ENCODE measurements at regions not wholly inside any gene's neighbourhood (a gene's known extent, or its start where the extent isn't known, plus 50 kb on each side); places are given as distances from the start of the nearest gene placed in this dataset.

DNA sequence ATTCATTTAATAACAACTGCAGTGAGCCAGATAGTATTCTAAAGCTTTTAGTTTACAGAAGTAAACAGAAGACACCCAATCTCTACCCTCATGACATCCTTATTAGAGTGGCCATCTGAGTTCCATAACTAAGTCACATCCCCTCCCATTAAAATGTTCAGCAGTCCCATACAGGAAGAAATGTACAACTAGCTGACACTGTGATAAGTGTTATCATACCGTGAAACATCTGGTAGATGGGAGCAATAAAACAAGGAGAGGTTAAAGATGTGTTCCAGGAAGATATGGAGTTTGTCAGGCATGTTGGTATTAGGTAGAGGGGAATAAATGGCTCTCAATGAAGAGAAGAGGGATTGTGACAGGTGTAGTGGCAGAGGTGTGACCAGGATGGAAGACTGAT is 60.5 kb upstream of the CAV2 start:
- Histone ChIP-seq H3K4me1 (ENCODE audit: control insufficient read depth in 5 of 5, insufficient read depth in 5 of 5, low read length in 5 of 5) (peaks cover 0 to 19% (median 13%) of the 10 kb centered on the region in 5 donors), H3K9ac (ENCODE audit: low read length in 5 of 5) (peak overlapping the region in 1 of 5 donors; percentile 10), H3K4me3 (ENCODE audit: low read depth in 1 of 5, low read length in 5 of 5) (no peak overlapping the region), H3K27me3 (ENCODE audit: control insufficient read depth in 5 of 5, insufficient read depth in 4 of 5, low read length in 5 of 5) (no peaks in the 10 kb centered on the region), H3K9me3 (ENCODE audit: control insufficient read depth in 5 of 5, low read length in 5 of 5) (no peaks in the 10 kb centered on the region), H3K36me3 (ENCODE audit: control insufficient read depth in 5 of 5, insufficient read depth in 5 of 5, low read length in 5 of 5) (no peaks in the 10 kb centered on the region), H3K27ac (ENCODE audit: low read depth, low read length) (peak overlapping the region; percentile 77)

DNA sequence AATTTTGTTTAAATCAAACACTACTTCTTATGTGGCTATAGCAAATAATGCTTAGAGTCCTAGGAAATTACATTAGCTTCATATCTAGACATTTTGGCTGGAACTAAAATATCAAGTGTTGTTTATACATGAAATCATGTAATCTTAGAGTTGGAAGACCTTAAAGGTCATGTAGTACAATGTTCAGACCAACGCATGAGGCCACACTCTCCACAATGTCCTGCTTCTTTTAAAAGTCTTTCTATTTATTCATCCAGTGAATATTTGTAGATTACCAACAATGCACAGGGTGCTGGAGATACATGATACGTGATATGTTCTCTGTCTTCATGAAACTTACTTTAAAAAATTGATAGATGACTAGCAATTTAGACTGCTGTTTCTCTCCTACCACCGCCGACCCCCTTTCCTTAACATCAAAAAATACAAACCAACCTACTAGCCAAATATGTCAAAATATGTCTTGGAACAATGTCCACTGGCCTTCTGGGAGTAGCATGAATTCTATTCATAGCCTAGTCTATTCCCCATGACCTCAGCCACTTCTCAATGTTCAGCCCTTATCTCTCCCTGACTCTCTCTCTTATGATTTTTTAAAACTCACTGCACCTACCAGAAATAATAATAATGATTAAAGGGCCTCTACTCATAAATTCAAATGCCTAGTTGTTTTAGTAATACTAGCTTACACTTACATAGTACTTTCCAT is 59.5 kb upstream of the CAV2 start:
- Histone ChIP-seq H3K27me3 (ENCODE audit: control insufficient read depth in 5 of 5, insufficient read depth in 4 of 5, low read length in 5 of 5) (no peaks in the 10 kb centered on the region), H3K4me1 (ENCODE audit: control insufficient read depth in 5 of 5, insufficient read depth in 5 of 5, low read length in 5 of 5) (peaks cover 0 to 16% (median 13%) of the 10 kb centered on the region in 5 donors), H3K9ac (ENCODE audit: low read length in 5 of 5) (no peak overlapping the region), H3K36me3 (ENCODE audit: control insufficient read depth in 5 of 5, insufficient read depth in 5 of 5, low read length in 5 of 5) (no peaks in the 10 kb centered on the region), H3K27ac (ENCODE audit: low read depth, low read length) (peak overlapping the region; percentile 77), H3K4me3 (ENCODE audit: low read depth in 1 of 5, low read length in 5 of 5) (no peak overlapping the region), H3K9me3 (ENCODE audit: control insufficient read depth in 5 of 5, low read length in 5 of 5) (no peaks in the 10 kb centered on the region)

DNA sequence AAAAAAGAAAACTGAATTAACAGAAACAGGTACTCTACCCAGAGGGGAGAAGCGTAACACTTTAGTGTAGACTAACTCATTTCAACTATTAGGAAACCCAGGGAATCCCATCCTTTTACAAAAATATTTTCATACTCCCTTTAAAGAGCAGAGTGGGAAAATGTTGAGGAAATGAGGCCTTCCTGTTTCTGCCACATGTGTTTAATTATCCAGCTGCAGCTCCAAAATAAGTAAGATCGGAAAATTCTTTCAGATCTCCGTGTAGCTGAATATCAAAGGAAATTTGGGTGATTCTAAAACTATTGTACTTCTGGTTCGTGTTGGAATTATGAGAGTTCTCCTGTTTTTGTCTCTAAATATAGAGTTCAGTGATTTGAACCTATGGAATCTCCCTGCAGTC is 58.0 kb upstream of the CAV2 start:
- no peak overlapping the region for H3K9ac ChIP-seq (ENCODE audit: low read length in 5 of 5)
- no peaks in the 10 kb centered on the region for H3K36me3 ChIP-seq (ENCODE audit: control insufficient read depth in 5 of 5, insufficient read depth in 5 of 5, low read length in 5 of 5)
- peaks cover 0 to 20% (median 13%) of the 10 kb centered on the region in 5 donors for H3K4me1 ChIP-seq (ENCODE audit: control insufficient read depth in 5 of 5, insufficient read depth in 5 of 5, low read length in 5 of 5)
- no peak overlapping the region for H3K4me3 ChIP-seq (ENCODE audit: low read depth in 1 of 5, low read length in 5 of 5)
- H3K27me3 ChIP-seq (ENCODE audit: control insufficient read depth in 5 of 5, insufficient read depth in 4 of 5, low read length in 5 of 5), result no peaks in the 10 kb centered on the region
- H3K27ac ChIP-seq (ENCODE audit: low read depth, low read length), result peak overlapping the region; percentile 22
- H3K9me3 ChIP-seq (ENCODE audit: control insufficient read depth in 5 of 5, low read length in 5 of 5), result no peaks in the 10 kb centered on the region

DNA sequence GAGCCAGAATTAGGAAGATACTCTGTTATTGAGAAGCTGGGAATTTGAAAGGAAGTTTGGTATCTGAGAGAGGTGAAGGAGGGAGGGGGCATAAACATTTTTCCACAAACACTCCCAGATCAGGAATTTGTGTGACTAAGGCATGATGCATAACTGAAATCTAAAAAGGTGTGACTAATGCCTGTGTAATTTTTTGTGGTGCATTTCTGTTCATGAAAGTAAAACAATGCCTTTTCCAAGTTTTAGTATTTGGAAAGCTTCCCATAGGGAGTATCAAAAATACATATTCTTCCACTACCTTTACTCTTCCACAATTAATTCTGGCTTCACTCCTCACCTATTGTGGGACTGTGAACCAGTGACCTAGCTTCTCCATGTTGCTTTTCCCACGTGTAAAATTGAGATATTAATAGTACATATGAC is 56.4 kb upstream of the CAV2 start:
- Histone ChIP-seq H3K36me3 (ENCODE audit: control insufficient read depth in 5 of 5, insufficient read depth in 5 of 5, low read length in 5 of 5) (no peaks in the 10 kb centered on the region), H3K27me3 (ENCODE audit: control insufficient read depth in 5 of 5, insufficient read depth in 4 of 5, low read length in 5 of 5) (no peaks in the 10 kb centered on the region), H3K9ac (ENCODE audit: low read length in 5 of 5) (no peak overlapping the region), H3K27ac (ENCODE audit: low read depth, low read length) (no peak overlapping the region), H3K4me3 (ENCODE audit: low read depth in 1 of 5, low read length in 5 of 5) (no peak overlapping the region), H3K4me1 (ENCODE audit: control insufficient read depth in 5 of 5, insufficient read depth in 5 of 5, low read length in 5 of 5) (peaks cover 0 to 23% (median 13%) of the 10 kb centered on the region in 5 donors), H3K9me3 (ENCODE audit: control insufficient read depth in 5 of 5, low read length in 5 of 5) (no peaks in the 10 kb centered on the region)

DNA sequence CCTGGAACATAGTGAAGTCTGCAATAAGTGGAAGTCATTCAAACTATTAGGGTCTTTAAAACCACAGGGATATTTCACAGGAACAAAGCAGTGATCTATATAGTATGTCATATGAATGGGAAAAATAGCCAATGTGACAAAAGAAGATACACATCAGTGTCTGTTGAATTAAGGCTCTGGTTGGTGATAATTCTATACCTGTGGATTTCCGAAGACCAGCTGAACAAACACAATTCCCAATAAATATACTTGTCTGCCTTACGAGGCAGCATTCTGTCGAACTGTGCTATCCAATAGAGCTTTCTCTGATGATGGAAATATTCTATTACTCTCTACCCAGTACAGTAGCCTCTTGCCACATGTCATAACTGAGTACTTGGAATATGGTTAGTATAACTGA is 55.9 kb upstream of the CAV2 start:
- no peaks in the 10 kb centered on the region for H3K27me3 ChIP-seq (ENCODE audit: control insufficient read depth in 5 of 5, insufficient read depth in 4 of 5, low read length in 5 of 5)
- H3K36me3 ChIP-seq (ENCODE audit: control insufficient read depth in 5 of 5, insufficient read depth in 5 of 5, low read length in 5 of 5), result no peaks in the 10 kb centered on the region
- H3K27ac ChIP-seq (ENCODE audit: low read depth, low read length), result no peak overlapping the region
- H3K9me3 ChIP-seq (ENCODE audit: control insufficient read depth in 5 of 5, low read length in 5 of 5), result no peaks in the 10 kb centered on the region
- no peak overlapping the region for H3K4me3 ChIP-seq (ENCODE audit: low read depth in 1 of 5, low read length in 5 of 5)
- peaks cover 0 to 27% (median 13%) of the 10 kb centered on the region in 5 donors for H3K4me1 ChIP-seq (ENCODE audit: control insufficient read depth in 5 of 5, insufficient read depth in 5 of 5, low read length in 5 of 5)
- H3K9ac ChIP-seq (ENCODE audit: low read length in 5 of 5), result no peak overlapping the region

DNA sequence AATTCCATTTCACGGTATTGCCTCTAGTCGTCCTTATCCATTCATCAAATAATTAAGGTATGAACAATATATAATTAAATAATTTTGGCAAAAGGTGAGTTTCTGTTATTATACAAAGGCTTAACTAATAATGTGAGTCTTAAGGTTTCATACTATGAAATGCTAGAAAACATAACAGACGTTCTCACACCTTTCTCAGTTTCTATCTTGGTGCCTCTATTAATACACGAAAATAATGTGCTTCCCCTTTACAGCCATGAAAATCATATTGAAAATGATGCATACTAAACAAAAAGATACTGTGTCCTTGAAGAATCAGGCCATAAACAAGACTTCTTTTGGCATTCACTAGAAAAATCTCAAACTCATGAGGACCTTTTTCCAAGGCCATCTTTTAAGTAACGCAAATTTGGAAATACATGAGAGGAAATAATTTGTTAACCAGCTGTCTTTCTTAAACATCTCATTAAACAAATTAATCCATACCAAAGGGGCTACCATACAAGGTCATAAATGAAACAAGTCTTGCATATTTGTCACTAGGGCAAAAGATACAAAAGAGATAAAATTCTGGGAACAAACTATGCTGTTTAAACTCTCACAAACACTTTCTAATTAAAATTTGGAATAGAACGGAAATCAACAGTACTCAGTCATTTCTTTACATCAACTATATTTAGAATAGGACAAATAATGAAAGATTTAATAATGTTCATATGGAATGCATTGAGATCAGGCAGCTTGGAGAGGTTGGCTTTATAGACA is 53.9 kb upstream of the CAV2 start:
- Histone ChIP-seq H3K9me3 (ENCODE audit: control insufficient read depth in 5 of 5, low read length in 5 of 5) (no peaks in the 10 kb centered on the region), H3K9ac (ENCODE audit: low read length in 5 of 5) (no peak overlapping the region), H3K27me3 (ENCODE audit: control insufficient read depth in 5 of 5, insufficient read depth in 4 of 5, low read length in 5 of 5) (no peaks in the 10 kb centered on the region), H3K36me3 (ENCODE audit: control insufficient read depth in 5 of 5, insufficient read depth in 5 of 5, low read length in 5 of 5) (no peaks in the 10 kb centered on the region), H3K4me1 (ENCODE audit: control insufficient read depth in 5 of 5, insufficient read depth in 5 of 5, low read length in 5 of 5) (peaks cover 0 to 23% (median 11%) of the 10 kb centered on the region in 5 donors), H3K27ac (ENCODE audit: low read depth, low read length) (peak overlapping the region; percentile 14), H3K4me3 (ENCODE audit: low read depth in 1 of 5, low read length in 5 of 5) (peak overlapping the region in 1 of 5 donors; percentile 22)

DNA sequence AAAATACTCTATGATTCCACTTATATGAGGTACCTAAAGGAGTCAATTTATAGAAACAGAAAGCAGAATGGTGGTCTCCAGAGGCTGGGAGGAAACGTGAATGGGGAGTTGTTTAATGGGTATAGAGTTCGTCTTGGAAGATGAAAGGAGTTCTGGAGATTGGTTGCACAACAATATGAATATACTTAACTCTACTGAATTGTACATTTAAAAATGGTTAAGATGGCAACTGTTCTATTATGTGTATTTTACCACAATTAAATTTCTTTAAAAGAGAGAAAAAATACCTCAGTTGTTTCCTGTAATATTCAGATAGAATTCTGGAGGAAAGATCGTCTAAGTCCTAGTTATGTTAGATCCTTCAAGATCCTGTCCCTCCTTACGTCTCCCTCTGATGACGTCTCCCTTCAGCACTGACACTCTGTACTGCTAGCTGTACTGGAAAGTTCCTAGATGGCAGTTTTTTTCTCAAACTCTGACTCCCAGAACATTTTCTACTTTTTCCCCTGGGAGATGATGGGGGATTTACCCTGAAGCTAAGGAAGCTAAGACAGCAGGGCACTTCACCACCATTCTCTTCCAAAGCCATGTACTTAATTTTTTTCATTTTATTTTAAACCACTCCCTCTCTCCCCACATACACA is 53.2 kb upstream of the CAV2 start:
- H3K27ac ChIP-seq (ENCODE audit: low read depth, low read length), result peak overlapping the region; percentile 63
- H3K9me3 ChIP-seq (ENCODE audit: control insufficient read depth in 5 of 5, low read length in 5 of 5), result no peaks in the 10 kb centered on the region
- no peak overlapping the region for H3K9ac ChIP-seq (ENCODE audit: low read length in 5 of 5)
- no peaks in the 10 kb centered on the region for H3K36me3 ChIP-seq (ENCODE audit: control insufficient read depth in 5 of 5, insufficient read depth in 5 of 5, low read length in 5 of 5)
- H3K27me3 ChIP-seq (ENCODE audit: control insufficient read depth in 5 of 5, insufficient read depth in 4 of 5, low read length in 5 of 5), result no peaks in the 10 kb centered on the region
- peak overlapping the region in 1 of 5 donors; percentile 22 for H3K4me3 ChIP-seq (ENCODE audit: low read depth in 1 of 5, low read length in 5 of 5)
- H3K4me1 ChIP-seq (ENCODE audit: control insufficient read depth in 5 of 5, insufficient read depth in 5 of 5, low read length in 5 of 5), result peaks cover 0 to 18% (median 9%) of the 10 kb centered on the region in 5 donors

DNA sequence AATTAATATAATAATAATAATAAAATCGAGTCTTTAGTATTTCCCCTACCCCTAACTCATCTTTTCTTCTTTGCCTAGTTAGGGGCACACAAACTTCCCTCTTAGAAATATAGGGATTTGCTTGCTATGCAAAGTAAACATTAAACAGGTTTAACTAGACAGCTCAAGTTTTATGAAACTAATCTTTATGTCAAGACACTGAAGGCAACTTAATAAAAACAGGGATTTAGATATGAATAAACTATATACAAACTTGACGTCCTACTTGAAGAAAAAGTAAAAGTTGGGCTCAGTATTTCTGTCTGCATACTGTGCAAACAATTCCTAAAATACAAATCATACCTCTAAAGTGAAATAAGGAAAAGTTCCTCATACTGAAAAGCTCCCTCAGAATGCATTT is 52.1 kb upstream of the CAV2 start:
- H3K4me1 ChIP-seq (ENCODE audit: control insufficient read depth in 5 of 5, insufficient read depth in 5 of 5, low read length in 5 of 5), result peaks cover 0 to 18% (median 3%) of the 10 kb centered on the region in 5 donors

DNA sequence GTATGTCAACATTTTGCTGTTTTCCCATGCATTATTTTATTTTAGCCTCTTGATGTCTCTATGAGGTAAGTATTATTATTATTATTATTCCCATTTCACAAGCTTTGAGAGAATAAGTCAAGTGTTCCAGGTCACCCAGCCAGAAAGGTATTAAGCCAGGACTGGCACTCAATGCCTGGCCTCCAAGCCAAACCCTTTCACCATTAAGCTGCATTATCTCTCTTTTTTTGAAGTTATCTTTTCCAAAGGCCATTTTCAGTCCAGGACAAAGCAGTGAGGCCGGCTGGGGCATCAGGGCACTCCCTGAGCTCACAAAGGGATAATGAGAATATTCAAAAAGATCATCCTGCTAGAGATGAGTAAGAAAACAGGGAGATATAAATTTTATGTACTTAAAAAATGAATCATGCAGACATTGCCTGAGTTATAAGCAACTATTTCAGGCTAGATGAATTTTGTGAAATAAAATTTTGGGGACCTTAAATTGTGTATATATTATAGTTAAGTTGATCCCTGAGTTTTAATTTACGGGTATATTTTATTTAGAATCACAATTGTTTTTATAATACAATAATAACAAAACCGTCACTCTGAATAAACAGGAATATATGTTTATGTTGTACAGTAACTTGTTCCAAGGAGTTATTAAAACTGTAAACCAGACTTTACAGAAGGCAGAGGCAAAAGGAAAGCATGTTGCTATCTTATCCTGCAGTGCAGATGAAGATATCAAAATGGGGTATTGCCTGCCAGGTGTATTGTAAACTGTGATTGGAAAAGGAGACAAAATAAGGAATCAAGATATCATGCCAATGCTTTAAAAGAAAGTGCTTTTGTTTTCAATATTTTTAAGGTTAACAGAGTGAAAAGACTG is 51.3 kb upstream of the CAV2 start:
- H3K36me3 ChIP-seq (ENCODE audit: control insufficient read depth in 5 of 5, insufficient read depth in 5 of 5, low read length in 5 of 5), result no peaks in the 10 kb centered on the region
- no peak overlapping the region for H3K4me3 ChIP-seq (ENCODE audit: low read depth in 1 of 5, low read length in 5 of 5)
- H3K27ac ChIP-seq (ENCODE audit: low read depth, low read length), result peak overlapping the region; percentile 15
- no peak overlapping the region for H3K9ac ChIP-seq (ENCODE audit: low read length in 5 of 5)
- H3K4me1 ChIP-seq (ENCODE audit: control insufficient read depth in 5 of 5, insufficient read depth in 5 of 5, low read length in 5 of 5), result peaks cover 0 to 18% (median 3%) of the 10 kb centered on the region in 5 donors
- H3K9me3 ChIP-seq (ENCODE audit: control insufficient read depth in 5 of 5, low read length in 5 of 5), result no peaks in the 10 kb centered on the region
- H3K27me3 ChIP-seq (ENCODE audit: control insufficient read depth in 5 of 5, insufficient read depth in 4 of 5, low read length in 5 of 5), result no peaks in the 10 kb centered on the region

More for the DNA sequence above, 52.1 kb upstream of the CAV2 start:
- no peak overlapping the region for H3K4me3 ChIP-seq (ENCODE audit: low read depth in 1 of 5, low read length in 5 of 5)
- no peaks in the 10 kb centered on the region for H3K27me3 ChIP-seq (ENCODE audit: control insufficient read depth in 5 of 5, insufficient read depth in 4 of 5, low read length in 5 of 5)
- H3K36me3 ChIP-seq (ENCODE audit: control insufficient read depth in 5 of 5, insufficient read depth in 5 of 5, low read length in 5 of 5), result no peaks in the 10 kb centered on the region
- no peaks in the 10 kb centered on the region for H3K9me3 ChIP-seq (ENCODE audit: control insufficient read depth in 5 of 5, low read length in 5 of 5)
- H3K9ac ChIP-seq (ENCODE audit: low read length in 5 of 5), result no peak overlapping the region
- peak overlapping the region; percentile 15 for H3K27ac ChIP-seq (ENCODE audit: low read depth, low read length)

Data from subcutaneous abdominal adipose tissue (tissue), 5 donors.